T follicular helper cell (primary cell): ENCODE measurements at regions not wholly inside any gene's neighbourhood (a gene's known extent, or its start where the extent isn't known, plus 50 kb on each side); places are given as distances from the start of the nearest gene placed in this dataset.
"Not testable (repeated sequence)": the region's sequence is repeated elsewhere in the genome, so short reads cannot be mapped to it uniquely, and the experiment has no call there.

Experiments
- DNase-seq: peaks from one replicate; pipeline ENCODE4 v3.0.0-alpha.2; 2020; ENCODE audit warnings: low read depth

GRCh38 chr5:101040002-101040401, 136.9 kb upstream of the ST8SIA4 start:
- DNase-seq: not testable (repeated sequence)

DNA sequence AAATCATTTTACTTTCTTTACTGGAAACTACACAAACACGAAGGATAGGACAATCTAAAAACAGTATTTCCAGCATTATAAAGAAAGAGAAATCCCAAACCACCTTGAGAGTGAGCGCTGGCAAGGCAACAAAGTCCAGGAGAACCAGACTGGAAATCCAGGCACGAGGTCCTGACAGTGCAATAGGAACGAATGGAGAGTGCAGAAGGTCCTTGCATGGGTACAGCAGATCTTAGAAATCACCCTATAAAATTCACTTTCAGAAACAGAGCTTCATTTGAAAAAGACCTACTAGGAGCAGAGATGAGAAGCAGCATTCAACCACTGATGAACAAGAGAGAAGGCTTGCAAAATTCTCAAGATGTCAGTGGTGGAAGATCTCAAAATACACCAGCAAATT, 133.7 kb upstream of the ST8SIA4 start:
- DNase-seq: no peak

DNA sequence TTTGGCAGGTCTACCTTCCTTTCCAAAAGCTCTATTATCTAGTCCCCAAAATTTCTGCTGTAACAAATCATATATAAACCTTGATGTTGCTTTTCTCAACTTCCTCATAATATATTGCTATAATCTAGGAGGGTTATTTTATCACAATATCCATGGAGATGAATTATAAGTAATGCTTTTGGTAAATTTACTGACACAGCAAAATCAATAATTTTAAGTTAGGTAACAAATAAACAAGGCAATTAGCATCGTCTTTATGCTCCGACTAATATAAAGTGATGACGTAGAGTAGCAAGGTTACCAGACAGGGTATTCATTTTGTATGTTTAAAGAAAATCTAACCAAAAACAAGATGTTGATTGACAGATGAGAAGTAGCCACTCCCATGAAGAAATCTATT, 132.3 kb upstream of the ST8SIA4 start:
- no peak for DNase-seq

GRCh38 chr5:101024299-101024698, 121.2 kb upstream of the ST8SIA4 start:
- DNase-seq: no peak

- DNase-seq: no peak
Measured at GRCh38 chr5:101018299-101018698, 115.2 kb upstream of the ST8SIA4 start.

- DNase-seq: no peak
Measured at GRCh38 chr5:101012880-101013279, 109.8 kb upstream of the ST8SIA4 start.

GRCh38 chr5:101009758-101010519, 106.9 kb upstream of the ST8SIA4 start:
- DNase-seq: no peak

- no peak for DNase-seq
Measured at GRCh38 chr5:100992354-100992753, 89.3 kb upstream of the ST8SIA4 start.

- not testable (repeated sequence) for DNase-seq
Measured at GRCh38 chr5:100983601-100984000, 80.5 kb upstream of the ST8SIA4 start.

DNA sequence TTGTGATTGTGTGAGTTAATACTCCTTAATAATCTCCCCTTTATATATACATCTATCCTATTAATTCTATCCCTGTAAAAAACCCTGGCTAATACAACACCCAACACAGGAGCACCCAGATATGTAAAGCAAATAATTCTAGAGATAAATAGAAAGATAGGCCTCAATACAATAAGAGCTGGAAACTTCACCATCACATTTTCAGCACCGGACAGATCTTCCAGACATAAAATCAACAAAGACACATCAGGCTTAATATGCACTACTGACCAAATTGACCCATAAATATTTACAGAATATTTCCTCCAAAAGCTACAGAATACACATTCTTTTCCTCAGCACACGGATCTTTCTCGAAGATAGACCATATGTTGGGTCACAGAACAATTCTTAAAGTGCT, 71.0 kb upstream of the ST8SIA4 start:
- no peak for DNase-seq

DNA sequence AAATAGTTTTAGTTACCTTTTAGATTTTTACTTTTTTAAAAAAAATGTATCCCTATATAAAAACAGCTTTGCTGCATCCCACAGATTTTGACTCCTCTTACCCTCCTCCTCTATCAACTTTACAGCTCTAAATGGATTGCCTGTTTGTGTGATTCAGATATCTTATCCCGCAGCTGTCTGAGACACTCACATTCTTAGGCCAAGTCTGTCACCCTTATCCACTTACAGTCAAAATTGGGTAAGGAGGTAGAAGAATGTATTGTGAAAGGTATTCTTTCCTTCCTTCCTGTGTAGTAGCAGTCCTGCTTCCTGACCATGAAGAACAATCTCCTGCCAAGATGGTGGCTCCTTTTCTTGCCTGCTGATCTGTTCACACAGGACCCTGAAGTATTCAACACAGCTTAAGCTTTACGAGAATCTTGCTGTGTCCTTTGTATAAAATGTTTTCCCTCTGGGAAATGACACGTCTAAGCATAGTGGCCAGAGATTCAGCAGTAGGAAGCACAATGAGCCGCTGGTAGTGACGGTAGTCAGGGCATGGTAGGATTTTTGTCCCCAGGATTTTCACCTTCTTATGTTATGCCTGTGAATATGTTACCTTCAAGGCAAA, 67.7 kb upstream of the ST8SIA4 start:
- no peak for DNase-seq

DNA sequence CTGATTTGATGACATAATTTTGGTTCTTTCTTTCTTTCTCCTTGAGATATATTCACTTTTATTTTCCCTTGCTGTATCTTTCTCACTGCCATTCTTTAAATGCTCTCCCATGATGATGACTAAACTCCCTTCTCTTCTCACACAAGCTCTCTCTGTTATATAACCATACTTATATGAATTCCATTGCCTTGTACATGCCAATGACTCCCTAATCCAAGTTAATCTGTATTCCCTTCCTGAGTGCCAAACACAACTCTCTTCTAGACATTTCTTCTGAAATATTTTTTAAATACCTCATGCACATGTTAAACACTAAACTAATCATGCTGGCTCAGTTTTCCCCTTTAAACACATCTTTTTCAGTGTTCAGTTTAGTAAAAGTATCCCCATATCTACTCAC, 62.2 kb upstream of the ST8SIA4 start:
- DNase-seq: no peak
